GM19455 (cell line): ENCODE measurements at regions not wholly inside any gene's neighbourhood (a gene's known extent, or its start where the extent isn't known, plus 50 kb on each side); places are given as distances from the start of the nearest gene placed in this dataset.

Experiments
- ATAC-seq: cut with Tn5 transposase; IDR thresholded peaks from one replicate; pipeline ENCODE4 v1.9.1; 2021; ENCODE audit not compliant: unreplicated experiment

DNA sequence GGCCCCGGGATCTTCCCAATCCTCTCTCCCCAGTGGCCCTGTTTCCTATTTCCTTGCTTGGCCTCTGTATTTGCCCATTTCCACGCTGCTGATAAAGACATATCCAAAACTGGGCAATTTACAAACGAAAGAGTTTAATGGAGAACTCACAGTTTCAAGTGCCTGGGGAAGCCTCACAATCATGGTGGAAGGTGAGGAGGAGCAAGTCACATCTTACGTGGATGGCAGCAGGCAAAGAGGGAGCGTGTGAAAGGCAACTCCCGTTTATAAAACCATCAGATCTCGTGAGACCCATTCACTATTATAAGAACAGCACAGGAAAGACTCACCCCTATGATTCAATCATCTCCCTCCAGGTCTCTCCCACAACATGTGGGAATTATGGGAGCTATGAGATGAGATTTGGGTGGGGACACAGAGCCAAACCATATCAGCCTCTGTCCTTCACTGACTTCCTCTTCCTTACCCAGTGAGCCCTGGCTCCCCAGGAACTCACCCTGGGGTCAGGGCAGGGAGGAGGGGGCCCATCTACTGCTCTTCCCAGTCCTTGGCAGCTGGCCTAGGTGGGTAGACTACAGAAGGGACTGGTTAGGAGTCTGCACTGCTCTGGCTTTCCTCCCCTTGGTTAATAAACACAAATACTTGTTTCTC is 105.8 kb upstream of the MYCN start:
- ATAC-seq: no peak

DNA sequence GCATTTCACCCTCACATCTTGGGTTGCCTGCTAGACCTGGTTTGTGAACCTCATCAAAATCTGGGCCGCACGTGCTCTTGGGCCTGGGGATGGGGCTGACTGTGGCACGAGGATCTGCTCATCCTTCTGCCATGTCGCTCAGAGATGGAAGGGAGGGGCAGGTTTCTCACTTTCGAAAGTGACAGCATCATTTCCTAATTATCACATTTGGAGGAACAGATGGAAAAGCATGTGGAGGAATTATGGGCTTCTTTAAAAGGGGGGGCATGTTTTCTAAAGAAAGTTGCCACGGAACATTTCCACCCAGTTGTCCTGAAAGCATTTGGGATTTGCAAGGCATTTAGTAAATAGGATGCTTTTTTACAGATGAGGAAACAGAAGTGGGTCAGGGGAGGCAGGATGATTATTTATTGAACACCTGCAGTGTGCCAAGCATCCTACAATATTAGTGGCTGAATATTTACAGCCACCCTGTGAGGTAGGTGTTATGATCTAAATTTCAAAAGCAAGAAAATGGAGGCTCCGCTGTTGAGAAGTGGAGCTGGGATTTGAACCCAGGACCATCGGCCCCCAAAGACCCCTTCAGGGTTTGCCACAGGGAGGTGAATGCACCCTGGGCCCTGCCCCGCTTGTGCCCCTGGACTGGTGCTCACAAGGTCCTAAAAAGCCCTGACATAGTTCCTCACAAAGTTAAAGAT is 104.2 kb upstream of the MYCN start:
- ATAC-seq: no peak

DNA sequence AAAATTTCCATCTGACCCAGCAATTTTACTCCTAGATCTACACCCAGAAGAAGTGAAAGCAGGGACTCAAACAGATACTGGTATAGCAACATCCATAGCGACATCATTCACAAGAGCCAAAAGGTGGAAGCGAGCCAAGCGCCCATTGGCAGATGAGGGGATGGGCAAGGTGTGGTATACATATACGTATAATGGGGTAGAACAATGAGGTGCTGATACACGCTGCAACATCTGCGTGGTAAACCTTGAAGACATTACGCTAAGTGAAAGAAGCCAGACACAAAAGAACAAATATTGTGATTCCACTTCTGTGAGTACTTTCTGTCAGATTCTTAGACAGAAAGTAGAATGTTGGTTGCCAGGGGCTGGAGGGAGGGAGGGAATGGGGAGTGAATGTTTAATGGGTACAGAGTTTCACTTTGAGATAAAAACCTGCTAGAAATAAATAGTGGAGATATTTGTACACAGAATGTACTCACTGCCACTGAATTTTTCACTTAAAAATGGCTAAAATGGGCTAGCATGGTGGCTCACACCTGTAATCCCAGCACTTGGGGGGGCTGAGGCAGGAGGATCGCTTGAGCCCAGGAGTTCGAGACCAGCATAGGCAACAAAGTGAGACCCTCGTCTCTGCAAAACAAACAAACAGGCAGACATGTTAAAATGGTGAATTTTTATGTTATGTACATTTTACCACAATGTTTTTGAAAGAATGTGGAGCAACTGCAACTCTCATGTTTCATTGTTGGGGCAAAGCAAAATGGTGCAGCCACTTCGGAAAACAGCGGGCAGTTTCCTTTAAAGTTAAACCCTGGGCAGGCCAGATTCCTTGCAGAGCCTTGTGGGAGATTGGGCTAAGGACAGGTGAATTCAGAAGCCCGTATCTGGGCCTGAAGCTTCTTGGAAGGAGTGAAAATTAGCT is 103.4 kb upstream of the MYCN start:
- ATAC-seq: no peak

DNA sequence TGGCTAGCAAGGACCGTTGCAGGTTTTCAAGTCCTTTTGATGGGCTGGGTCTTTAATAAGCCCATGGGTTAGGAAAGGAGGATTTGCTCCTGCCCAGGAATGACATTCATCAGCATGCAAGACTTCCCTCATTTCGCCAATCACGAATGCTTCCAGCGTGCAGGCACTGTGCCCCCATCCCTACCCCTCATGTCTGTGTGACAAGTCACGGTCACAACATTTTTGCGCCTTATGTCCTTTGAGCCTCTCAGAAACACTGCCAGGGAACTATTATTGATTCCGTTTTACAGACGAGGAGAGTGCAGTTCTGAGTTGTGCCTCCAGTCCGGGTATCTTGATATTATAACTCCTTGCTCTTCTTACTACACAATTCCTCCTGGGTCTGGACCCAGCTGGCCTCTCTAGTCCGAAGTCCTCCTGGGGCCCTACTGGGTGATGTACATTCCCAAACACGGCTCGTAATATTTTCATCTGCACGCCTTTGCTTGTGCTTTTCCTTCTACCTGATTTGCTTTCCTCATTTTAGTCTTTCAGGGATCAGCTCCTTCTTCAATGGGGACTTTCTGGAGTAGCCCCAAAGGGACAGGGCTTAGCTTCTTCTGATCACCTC is 101.8 kb upstream of the MYCN start:
- no peak for ATAC-seq

DNA sequence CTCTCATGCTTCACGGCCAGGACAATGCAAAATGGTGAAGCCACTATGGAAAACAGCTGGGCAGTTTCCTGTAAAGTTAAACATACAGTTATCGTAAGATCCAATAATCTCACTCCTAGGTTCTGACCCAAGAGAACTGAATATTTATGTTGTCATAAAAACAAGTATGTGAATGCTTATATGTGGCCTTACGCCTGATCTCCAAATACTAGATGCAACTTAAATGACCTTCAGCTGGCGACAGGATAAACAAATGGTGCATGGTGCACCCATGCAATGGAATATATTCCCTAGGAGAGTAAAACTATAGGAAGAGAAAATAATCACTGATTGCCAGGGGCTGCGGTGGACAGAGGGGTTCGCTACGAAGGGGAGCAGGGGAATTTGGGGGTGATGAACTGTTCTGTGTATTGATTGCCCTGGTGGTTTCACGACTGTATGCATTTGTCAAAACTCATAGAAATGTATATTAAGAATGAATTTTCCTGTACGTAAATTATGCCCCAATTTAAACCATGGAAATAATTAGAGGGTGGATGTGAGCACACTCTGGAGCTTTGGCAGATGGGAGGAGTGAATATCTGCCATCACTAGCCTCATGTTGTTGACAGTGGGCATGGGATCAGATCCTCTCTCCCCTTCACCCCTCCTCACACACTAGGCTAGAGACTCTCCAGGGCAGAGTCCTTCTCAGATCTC is 100.8 kb upstream of the MYCN start:
- no peak for ATAC-seq

DNA sequence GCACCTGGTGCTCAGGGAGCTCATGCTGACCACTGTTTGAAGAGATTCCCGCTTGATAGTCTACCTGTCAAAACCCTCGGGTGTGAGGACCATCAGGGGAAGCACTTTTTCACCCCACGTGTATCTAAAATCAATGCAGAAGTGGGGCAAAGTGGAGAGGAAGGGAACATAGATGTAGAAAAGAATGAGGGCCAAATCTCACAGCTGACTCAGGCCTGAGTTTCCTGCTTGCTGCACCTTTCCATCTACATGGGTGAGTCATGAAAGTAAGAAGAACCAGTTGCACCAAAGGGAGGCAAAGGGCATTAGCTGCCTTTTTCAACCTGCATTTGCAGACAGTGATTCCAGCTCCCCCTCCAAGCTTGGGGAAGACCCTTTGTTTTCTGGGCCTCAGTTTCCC is 100.2 kb upstream of the MYCN start:
- no peak for ATAC-seq

DNA sequence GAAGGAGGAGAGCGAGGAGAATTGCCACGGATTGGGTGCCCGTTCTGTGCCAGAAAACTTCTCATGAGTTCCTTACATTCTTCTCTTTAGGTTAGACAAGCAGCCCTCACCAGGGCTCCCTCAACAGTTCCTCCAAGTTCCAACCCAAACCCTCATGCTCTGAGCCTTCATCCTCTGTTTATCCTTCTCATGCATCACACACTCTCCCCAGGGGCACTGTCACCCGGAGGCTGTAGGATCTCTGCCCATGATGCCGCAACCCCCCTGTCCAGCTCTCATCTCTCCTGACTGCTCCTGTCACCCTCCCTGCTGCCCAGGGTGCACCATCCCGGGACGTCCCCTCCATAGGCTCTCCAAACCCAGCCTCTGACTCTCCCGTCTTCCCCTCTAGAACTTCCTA is 99.4 kb upstream of the MYCN start:
- no peak for ATAC-seq

DNA sequence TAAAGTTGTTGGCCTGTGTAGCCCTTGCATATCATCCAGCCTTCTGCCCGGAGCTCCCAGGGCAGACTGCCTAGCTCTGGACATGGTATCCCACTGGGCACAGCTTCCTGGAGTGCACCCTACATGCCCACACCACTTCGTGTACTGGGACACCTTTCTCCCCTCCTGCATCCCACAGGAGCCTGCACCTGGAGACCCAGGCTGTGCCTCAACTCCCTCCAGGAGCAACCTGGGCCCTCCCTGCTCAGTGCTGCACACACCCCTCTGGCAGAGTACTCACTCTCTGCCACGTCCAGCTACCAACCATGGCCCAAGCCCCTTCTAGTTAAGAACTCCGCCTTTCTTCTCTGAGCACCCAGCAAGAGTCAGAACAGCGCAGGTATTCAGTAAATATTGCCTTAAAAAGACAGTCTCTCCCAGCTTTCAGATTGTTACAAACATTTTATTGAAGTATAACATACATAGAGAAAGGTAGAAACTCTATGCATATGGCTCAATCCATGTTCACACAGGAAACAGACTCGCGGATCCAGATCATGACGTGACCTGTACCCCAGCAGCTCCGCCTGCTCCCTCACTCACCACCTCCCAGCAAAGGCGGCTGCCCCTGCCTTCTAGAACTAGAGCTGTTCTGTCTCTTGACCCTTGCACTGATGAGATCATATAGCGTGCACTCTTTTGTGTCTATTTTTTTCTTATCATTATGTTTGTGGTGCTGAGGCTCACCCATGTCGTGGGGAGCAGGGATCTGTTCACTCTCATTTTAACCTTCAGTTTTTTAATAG is 98.4 kb upstream of the MYCN start:
- no peak for ATAC-seq

DNA sequence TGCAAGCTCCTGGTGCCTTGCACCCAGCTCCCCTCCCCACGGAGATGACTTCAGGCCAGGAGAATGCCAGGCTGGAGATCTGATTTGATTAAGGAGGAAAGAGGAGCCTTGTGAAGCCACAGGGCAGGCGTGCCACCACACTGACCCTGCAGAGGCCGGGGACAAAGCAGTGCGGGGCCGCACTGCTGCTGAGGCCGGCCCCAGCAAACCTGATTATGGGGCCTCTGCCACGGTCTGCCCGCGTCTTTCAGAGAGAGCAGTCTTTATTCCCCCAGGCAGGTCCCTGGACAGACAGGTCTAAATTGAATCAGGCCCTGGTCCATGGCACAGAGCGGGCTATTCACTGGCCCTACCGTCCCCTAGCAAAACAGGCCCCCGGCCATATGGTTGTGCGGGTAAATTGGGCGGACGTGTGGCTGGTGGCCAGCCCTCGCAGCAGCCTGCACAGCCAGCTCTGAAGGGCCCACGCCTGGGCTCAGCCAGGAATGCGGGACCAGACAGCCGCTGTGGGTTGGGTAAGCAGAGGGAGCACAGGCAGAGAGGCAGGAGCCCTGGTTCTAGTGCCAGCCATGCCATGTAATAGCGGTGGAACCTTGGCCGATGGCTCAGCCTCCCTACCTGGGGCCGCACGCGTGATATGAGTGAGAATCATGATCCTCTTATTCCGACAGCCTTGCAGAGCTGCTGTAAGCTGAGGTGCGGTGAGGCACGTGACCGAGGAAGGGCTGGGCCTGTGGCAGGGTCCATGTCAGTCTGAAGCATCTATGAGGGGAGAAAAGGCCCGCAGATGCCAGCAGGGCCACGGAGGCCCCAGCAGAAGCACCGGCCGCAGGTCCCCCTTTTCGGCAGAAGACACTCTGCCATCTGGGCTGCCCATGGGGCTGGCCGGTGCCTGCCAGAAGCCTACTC is 97.3 kb upstream of the MYCN start:
- ATAC-seq: no peak

DNA sequence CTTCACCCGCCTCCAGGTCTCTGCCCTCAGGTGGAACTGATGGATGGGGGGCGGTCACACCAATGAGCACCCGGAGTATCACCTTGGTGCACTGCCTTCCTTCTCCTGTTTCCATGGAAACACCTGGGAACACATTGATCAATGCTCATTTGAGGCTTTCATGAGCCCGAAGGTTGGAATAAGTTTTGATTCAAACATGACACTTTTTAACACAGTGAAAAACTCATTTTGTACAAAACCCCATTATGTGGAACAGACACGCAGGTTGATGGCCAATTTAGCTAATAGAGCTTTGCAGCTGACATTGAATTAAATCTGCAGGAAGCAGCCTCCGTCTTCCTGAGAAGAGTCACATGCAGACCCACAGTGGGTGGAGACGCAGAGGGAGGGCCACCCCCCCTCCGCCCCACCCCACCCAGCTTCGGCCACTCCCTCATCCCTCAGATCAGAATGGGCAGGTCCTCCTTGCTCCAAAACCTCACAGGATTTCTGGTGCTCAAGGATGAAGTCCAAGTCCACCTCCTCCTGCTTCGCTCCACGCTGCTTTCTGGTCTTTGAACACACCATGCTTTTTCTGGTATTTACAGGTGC is 96.0 kb upstream of the MYCN start:
- no peak for ATAC-seq

DNA sequence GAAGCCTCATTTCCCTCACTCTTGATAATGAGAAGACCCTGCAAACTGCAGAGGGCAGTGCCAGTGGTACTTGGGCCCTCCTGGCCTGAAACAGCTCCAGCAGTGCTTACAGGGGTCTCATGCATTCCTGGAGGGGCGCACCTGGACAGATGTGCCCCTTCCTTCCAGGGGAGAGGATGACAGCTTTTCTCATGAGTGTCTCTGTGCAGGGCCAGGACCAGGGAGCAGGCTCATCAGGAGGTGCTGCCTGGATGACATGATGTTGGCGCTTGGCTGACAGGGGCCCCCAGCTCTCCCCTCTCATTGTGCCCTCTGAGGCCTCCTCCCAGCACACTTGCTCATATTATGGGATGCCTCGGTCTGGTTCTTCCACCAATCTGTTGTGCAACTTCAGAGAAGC is 95.1 kb upstream of the MYCN start:
- ATAC-seq: no peak

DNA sequence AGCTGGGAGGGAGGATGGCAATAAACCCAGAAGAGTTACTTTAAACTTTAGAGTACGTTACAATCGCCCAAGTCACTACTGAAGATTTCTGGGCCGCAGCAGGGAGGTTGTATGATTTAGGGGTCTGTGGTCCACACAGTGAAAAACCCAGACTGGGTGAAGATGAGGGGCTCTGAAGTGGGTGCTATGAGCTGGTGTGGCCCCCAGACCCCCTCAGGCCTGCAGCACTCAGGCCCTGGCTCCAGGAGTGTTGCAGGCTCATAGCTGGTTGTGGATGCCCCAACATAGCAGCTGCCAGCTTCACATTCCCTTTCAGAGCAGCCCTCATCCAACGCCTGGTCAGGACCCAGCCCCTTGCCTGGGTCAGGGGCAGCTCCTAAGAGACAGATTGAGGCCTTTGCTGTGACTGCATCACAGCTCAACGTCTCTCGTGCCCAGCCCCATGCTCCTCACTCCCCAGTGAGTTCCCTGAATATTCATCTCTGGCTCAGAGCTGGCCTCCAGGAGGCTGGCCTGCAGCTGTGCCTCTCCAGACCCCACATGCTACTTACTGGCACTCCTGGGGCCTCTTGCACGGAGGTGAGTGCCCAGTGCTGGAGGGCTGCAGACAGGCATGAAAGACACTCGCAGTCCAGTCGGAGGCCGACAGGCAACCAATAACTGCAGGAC is 94.5 kb upstream of the MYCN start:
- no peak for ATAC-seq

DNA sequence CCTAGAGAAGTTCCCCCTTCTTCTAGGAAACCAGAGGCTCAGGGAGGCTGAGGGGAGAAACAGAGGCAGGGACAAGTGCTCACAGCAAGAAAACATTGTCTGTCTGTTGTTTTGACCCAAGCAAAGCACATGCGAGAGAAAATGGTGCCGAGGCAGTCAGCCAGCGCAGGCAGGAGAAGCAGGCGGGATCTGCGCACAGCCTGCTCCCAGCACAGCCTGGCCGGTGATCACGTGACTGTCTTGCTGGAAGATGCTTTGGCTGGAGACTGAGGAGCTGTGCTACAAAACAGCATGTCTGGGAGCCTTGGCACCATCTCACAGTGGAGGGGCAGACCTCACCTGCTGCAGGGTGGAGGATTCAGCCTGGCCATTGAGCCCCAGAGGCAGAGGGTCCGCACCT is 93.7 kb upstream of the MYCN start:
- ATAC-seq: no peak

DNA sequence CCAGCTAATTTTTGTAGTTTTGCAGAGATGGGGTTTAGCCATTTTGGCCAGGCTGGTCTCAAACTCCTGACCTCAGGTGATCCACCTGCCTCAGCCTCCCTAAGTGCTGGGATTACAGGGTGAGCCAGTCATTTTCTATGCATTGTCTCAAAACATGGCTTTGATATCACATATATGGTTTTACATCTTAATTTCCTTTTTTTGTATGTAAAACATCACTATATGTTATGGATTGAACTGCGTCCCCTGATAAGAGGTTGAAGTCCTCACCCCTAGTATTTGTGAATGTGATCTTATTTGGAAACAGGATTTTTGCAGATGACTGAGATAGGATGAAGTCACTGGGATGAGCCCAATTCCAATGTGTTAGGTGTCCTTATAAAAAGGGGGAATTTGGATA is 89.8 kb upstream of the MYCN start:
- ATAC-seq: no peak

DNA sequence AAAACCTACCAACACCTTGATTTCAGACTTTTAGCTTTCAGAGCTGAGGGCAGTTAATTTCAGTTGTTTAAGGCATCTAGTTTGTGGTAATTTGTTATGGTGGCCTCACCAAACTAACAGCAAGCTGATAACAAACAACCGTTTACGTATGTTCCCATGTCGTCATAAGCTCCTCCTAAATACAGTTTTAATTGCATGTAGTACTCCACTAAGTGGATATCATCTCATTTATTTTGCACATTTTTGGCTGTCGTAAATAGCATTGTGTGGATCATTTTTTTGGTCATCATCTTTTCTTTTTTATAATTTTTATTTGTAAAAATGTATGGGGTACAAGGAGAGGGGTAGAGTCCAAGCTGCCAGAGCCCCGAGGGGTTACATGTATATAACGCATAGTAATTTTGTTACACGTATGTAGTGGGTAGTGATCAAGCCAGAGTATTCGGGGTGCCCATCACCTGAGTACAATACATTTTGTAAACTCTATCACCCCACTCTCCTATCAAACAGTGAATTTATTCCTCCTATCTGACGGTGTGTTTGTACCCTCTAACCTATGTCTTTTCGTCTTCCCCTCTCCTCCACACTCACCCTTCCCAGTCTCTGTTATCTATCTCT is 89.2 kb upstream of the MYCN start:
- ATAC-seq: no peak

DNA sequence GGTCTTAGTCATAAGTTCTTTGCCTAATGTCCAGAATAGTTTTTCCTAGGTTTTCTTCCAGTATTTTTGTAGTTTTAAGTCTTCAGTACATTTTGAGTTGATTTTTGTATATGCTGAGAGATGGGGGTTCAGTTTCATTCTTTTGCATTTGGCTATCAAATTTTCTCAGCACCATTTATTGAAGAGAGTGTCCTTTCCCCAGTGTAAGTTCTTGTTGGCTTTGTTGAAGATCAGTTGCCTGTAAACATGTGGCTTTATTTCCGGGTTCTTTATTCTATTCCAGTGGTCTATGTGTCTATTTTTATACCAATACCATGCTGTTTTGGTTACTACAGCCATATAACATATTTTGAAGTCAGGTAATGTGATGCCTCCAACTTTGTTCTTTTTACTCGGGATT is 87.5 kb upstream of the MYCN start:
- no peak for ATAC-seq

DNA sequence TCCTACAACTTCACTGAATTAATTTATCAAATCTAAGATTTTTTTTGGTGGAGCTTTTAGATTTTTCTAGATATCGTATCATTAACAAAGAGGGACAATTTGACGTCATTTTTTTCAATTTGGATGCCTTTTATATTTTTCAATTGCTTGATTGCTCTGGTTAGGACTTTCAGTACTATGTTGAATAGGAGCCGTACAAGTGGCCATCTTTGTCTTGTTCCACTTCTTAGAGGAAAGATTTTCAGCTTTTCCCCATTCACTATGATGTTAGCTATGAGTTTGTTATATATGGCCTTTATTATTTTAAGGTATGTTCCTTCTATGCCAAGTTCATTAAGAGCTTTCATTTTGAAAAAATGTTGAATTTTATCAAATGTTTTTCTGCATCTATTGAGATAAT is 86.4 kb upstream of the MYCN start:
- ATAC-seq: no peak

DNA sequence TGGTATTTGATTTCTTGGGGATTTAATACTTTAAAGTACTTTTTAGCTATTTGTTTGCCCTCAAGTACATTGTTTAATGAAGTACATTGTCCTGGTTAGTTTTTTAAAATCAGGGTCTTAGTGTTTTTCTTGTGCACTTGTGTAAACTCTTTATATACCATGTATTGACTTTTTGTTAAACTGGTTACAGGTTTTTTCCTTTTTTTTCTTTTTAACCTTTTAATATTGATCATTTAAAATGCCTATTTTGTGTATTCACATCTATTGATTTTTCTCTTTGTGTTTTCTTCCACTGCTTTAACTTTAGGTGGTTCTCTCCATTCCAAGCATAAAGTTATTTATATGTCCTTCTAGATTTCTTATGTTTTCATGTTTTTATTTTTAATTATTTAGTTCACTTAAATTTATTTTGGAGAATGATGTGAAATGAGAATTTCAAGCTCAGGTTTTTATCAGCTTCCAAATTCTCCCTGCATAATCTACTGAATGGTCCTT is 84.5 kb upstream of the MYCN start:
- ATAC-seq: no peak
